ENCODE measurements at regions not wholly inside any gene's neighbourhood (a gene's known extent, or its start where the extent isn't known, plus 50 kb on each side); places are given as distances from the start of the nearest gene placed in this dataset.

GRCh38 chr3:87563712-87564111, 287.3 kb upstream of the POU1F1 start:
- TF ChIP-seq CTCF (IDR thresholded peaks at IDR 0.05), result no peak
- no peak for TF ChIP-seq ZFX (IDR thresholded peaks at IDR 0.05; ENCODE audit: borderline replicate concordance)
